ENCODE measurements at regions not wholly inside any gene's neighbourhood (a gene's known extent, or its start where the extent isn't known, plus 50 kb on each side); places are given as distances from the start of the nearest gene placed in this dataset.
A peak's percentile ranks its signal among the peaks of the same experiment; 100 is the strongest.

DNA sequence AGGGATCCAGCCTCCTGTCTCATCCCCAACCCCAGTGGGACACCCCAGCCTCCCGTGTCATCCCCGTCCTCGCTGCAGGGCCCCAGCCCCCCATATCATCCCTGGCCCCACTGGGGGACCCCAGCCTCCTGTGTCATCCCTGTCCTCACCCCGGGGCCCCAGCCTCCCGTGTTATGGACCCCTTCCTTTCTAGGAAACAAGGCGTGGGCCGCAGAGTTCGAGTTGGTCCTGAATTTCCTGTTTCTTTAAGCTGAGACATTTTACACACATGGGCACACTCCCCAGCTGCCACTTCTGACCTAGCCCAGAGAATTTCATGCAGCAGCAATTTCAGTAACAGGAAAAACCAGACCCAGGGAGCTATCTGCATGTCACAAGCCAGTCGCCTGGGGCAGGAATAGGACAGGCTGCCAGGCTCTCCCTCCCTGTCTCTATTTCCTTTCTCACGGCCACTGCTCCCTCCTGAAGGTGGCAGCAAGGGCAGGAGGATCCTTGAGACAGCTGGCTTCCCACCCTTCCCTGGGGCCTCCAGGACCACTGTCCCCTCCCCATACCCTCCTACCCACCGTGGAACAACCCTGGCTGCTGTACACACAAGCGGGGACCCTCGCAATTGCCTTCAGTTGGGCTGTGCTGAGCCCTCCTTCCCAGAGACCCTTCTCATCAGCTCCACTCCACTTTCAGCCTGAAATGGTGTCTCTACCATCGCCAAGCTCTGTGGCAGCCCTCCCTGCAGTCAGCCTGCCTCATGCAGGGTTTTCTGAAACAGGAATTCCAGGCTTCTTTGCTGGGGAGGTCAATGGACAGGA lies 141.9 kb upstream of the ID2 start:
- no peak for DNase-seq (ENCODE audit: low read depth)

- DNase-seq (ENCODE audit: low read depth), result no peak
Observed at GRCh38 chr2:8540552-8541055, 141.3 kb upstream of the ID2 start.

- DNase-seq (ENCODE audit: low read depth), result no peak
Observed at GRCh38 chr2:8541223-8541622, 140.6 kb upstream of the ID2 start.

DNA sequence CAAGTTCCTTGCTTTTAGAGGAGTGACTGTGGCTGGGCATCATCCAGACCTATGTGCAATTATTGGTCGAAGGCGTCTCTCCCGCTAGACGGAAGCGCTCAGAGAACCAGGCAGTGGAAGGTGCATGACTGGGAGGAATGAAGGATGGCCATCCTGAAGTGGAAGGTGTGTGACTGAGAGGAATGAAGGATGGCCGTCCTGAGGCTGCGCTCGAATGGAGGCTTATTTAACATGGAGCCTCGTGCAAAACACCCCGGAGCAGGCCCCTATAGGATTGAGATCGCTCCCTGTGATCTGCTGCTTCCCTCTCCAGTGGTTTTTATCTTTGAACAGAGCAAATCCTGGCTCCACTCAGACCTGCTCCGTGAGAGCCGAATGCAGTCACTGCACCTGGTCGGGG lies 140.2 kb upstream of the ID2 start:
- DNase-seq (ENCODE audit: low read depth), result no peak

GRCh38 chr2:8542381-8543059 lies 139.3 kb upstream of the ID2 start:
- DNase-seq (ENCODE audit: low read depth), result no peak

- DNase-seq (ENCODE audit: low read depth), result no peak
Observed at GRCh38 chr2:8543060-8543382, 138.8 kb upstream of the ID2 start.

GRCh38 chr2:8543383-8544170 lies 138.3 kb upstream of the ID2 start:
- no peak for DNase-seq (ENCODE audit: low read depth)

- no peak for DNase-seq (ENCODE audit: low read depth)
Observed at GRCh38 chr2:8544171-8544785, 137.6 kb upstream of the ID2 start.

GRCh38 chr2:8544786-8545694 lies 136.8 kb upstream of the ID2 start:
- DNase-seq (ENCODE audit: low read depth), result peak; percentile 39

GRCh38 chr2:8545695-8546611 lies 135.9 kb upstream of the ID2 start:
- no peak for DNase-seq (ENCODE audit: low read depth)

DNA sequence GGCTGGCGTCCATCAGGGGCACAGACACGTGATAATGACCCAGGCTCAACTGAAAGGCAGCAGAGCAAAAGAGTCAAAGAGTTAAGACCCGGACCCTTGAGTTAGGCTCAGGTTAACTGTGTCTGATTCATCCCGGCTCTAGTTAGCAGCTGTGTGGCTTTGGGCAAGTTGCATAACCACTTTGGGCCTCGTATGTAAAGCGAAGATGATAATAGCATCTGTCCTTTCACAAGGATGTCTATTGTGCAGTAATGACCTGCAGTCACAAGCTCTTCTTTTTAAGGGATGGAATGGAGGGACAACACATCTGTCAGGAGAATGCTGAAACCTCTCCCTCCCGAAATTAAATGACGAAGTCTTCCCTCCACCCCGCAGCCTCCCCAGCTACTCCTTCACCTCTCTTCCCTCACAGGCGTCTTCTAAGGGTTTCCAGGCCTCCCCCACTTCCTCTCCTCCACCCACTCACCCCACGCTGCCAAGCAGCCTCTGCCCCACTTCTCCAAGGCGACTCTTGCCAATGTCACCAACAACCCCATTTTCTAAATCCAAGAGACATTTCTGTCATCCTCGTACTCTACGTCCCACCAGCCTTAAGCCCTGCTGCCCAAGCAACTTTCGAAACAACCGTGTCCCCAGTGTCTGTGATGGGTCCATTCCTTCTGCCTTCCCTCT lies 135.1 kb upstream of the ID2 start:
- no peak for DNase-seq (ENCODE audit: low read depth)

- DNase-seq (ENCODE audit: low read depth), result no peak
Observed at GRCh38 chr2:8547284-8548064, 134.4 kb upstream of the ID2 start.

GRCh38 chr2:8548065-8548618 lies 133.7 kb upstream of the ID2 start:
- DNase-seq (ENCODE audit: low read depth), result no peak

GRCh38 chr2:8548619-8549150 lies 133.2 kb upstream of the ID2 start:
- no peak for DNase-seq (ENCODE audit: low read depth)

GRCh38 chr2:8549273-8549922 lies 132.5 kb upstream of the ID2 start:
- no peak for DNase-seq (ENCODE audit: low read depth)

GRCh38 chr2:8549942-8550341 lies 131.9 kb upstream of the ID2 start:
- DNase-seq (ENCODE audit: low read depth), result no peak

DNA sequence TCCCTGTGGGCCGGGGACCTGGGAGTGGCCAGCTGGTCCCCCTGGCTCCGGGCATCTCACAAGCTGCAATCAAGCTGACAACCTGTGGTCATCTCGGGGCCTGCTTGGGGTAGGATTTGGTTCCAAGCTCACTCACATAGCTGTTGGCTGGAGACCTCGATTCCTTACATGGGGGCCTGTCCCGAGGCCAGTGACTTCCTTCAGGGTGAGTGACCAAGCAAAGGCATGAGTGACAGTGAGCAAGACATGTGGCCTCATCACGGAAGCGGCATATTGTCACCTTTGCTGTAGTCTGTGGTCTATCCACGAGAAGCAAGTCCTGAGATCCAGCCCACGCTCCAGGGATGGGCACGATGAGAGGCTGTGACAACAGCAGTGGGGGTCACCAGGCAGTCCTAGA lies 131.4 kb upstream of the ID2 start:
- no peak for DNase-seq (ENCODE audit: low read depth)
